GM12873 (cell line): ENCODE measurements at regions not wholly inside any gene's neighbourhood (a gene's known extent, or its start where the extent isn't known, plus 50 kb on each side); places are given as distances from the start of the nearest gene placed in this dataset.

Experiments used
- TF ChIP-seq, protein P1 (sequence below): IDR thresholded peaks from 2 replicates; pipeline ENCODE4 v1.5.1; 2012; ENCODE audit warnings: low read depth, mild to moderate bottlenecking, moderate library complexity, low read length, control low read depth; ENCODE audit not compliant: insufficient read depth; ENCODE audit errors: missing control alignments

DNA sequence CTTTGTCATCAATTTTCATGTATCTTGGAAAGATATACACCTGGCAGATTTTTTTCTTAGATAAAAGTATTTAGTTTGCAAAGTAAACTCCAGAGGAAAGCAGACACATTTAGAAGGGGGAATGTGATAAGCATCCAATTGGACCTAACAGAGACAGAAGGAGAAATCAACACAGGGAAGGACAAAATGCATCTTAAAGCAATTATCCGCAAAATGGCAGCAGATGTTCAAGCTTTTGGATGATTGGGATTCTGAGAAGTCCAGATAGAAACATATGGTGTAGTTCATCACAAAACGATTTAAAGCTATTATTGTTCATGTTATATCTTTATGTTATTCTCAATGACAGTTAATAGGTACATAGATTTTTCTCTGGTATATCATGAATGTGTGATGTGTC, 1153.1 kb upstream of the B3GALT2 start:
- TF ChIP-seq, protein P1, sequence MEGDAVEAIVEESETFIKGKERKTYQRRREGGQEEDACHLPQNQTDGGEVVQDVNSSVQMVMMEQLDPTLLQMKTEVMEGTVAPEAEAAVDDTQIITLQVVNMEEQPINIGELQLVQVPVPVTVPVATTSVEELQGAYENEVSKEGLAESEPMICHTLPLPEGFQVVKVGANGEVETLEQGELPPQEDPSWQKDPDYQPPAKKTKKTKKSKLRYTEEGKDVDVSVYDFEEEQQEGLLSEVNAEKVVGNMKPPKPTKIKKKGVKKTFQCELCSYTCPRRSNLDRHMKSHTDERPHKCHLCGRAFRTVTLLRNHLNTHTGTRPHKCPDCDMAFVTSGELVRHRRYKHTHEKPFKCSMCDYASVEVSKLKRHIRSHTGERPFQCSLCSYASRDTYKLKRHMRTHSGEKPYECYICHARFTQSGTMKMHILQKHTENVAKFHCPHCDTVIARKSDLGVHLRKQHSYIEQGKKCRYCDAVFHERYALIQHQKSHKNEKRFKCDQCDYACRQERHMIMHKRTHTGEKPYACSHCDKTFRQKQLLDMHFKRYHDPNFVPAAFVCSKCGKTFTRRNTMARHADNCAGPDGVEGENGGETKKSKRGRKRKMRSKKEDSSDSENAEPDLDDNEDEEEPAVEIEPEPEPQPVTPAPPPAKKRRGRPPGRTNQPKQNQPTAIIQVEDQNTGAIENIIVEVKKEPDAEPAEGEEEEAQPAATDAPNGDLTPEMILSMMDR: no peak

DNA sequence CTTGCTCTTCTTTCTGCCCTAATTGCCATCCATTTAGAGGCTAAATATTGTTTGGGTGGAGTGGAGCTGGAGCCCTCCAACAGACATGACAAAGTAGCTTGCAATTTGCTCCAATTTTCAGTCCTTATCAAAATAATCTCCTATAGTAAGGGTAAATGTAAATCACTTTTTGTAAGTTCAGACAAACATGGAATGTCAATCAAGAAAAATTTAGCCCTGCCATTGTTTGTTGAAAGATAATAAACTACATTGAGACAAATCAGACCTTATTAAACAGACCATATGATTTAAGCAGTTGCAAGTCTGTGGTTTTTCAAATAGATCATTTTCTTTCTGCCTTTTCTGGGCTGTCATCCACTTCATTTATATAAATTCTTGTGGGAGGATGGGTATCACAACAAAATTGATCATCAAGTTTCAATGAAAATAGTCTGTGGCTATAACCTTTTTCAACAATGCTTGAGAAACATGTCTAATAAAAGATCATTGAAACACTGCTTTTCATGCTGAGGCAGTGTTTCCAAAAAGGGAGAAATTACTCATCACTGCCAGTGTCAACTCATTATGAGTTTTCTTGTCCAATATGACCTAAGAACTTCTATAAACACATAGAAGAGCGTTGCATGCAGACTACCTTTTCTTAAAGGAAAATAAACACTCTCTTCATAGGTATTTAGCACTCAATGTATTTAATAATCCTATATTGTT, 1152.0 kb upstream of the B3GALT2 start:
- TF ChIP-seq, protein P1: no peak

DNA sequence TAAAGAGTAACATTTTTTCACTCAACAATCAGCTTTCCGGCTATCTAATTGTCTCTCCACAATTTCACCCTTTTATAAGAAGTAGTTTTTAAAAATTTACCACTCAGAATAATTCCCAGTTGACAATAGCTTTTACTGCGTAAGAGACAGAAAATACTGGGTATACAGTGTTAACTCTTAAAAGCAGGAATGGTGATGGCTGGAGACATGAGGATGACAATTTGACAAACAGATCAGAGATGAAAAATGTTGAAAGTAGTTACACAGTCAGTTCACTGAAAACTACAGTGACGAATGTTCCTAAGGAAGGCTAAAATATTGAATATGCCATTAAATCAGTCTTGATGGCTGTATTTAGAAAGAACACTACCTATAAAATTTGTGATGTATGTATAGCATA, 1146.8 kb upstream of the B3GALT2 start:
- TF ChIP-seq, protein P1: no peak

DNA sequence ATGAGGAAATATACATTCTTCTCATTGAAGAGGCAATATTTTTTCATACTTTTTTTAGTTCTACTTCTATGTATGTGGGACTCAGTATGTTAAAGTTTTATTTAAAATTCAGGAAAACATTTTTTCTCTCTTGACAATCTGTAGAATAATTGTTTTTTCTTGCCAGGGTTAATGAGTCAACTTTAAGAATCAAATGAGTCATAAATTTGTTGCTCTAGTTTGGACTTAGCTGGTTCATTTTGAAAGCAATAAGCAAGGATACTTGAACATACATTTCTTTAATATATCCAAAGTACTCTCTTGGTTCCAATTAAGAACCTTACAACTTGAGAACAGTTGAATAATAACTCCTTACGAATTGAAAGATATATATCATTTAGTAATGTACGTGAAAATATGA, 1145.3 kb upstream of the B3GALT2 start:
- TF ChIP-seq, protein P1: no peak

DNA sequence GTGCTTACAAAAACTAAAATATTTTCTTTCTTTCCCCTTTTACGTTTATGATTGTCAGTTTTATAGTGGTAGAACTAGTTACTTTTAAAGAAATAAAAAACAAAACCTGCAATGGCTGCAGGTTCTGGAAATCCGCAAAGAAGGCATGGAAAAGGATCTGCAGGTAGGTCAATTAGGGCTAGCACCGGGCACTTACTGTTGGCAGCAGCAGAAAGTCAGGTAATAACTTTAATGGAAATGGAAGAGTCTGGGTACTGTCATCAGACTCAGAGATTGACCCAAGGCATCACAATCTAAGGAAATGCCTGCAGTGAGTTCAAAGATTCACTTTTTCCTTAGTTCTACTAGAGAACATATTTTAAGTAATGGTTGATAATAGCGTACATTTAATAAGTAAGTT, 1136.3 kb upstream of the B3GALT2 start:
- TF ChIP-seq, protein P1: no peak

DNA sequence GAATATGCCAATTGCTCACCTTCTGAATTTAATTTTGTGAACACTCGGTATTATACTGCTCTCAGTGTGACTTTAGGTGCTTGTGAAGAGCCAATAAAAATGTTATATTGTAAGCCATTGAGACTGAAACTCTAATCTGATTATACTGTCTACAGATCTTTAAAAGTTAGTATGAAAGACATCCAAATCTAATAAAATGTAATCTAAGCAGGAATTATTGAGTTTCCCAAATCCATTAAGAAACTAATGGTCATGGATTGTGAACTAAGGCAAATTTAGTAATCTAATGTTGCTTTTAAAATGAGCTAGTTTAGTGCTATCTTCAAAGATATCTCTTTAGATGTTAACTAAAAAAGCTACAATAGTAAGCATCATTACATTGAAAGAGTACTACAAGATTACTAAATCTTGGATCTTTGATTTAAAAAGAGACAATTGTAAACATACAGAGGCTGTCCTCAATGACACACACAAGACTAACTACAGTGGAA, 1132.4 kb upstream of the B3GALT2 start:
- TF ChIP-seq, protein P1: no peak

DNA sequence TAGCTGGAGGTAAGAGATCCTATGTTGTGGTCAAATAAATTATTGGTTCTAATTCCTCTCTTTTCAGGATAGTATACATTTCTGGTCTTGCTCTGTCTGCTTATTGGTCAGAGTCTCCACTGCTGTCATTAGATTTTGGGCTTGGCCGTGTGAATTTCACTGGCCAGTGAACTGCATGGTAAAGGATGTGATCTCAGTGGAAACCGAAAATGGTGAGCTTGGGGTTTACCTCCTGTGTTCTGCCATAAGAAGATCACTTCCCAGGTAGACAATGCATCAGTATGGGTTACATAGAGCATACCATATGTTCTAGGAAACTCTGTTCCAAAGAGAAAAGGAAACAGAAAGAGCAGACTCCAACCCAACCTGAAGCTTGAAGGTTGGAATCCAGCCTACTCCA, 1123.3 kb upstream of the B3GALT2 start:
- TF ChIP-seq, protein P1: no peak
